Erythroblast (primary cell): ENCODE measurements at regions not wholly inside any gene's neighbourhood (a gene's known extent, or its start where the extent isn't known, plus 50 kb on each side); places are given as distances from the start of the nearest gene placed in this dataset.

ENCODE experiments used
- GATA1 ChIP-seq: IDR thresholded peaks from 2 replicates; pipeline ENCODE4 v1.6.1; 2011; ENCODE audit warnings: low read depth, mild to moderate bottlenecking, control low read depth, low read length, moderate library complexity
- POLR2A ChIP-seq: IDR thresholded peaks from 2 replicates; pipeline ENCODE4 v1.6.1; 2011; ENCODE audit warnings: mild to moderate bottlenecking, low read length

- TF ChIP-seq POLR2A (no peak), GATA1 (no peak)
These were observed 228.2 kb downstream of the OPA1 start for GRCh38 chr3:193821151-193821668.
